Activated CD8-positive, alpha-beta T cell treated with anti-CD3 and anti-CD28 coated beads for 36 hours (primary cell): ENCODE measurements at regions not wholly inside any gene's neighbourhood (a gene's known extent, or its start where the extent isn't known, plus 50 kb on each side); places are given as distances from the start of the nearest gene placed in this dataset.

ENCODE experiments used
- ATAC-seq: fragments of 200-7000 bp; cut with Tn5 transposase; one replicate; pipeline ENCODE4 v1.10.0; 2021; ENCODE audit warnings: mild to moderate bottlenecking, moderate library complexity
- CTCF ChIA-PET: fragments of 350-600 bp; sonication (Branson Sonifier 250); formaldehyde crosslinking; loops from one replicate; lab custom pipeline; 2021; ENCODE audit warnings: antibody characterized with exemption; lab: Charles Lee
- POLR2A ChIA-PET: fragments of 350-600 bp; sonication (Branson Sonifier 250); formaldehyde crosslinking; loops from one replicate; lab custom pipeline; 2021; ENCODE audit warnings: antibody characterized with exemption; lab: Charles Lee
- DNase-seq: peaks from one replicate; pipeline ENCODE4 v3.0.0-alpha.2; 2020
- H3K27ac Mint-ChIP-seq: one replicate; pipeline ENCODE4 v1.8.0; 2021; ENCODE audit warnings: mild to moderate bottlenecking, mixed read lengths
- H3K27me3 Mint-ChIP-seq: one replicate; pipeline ENCODE4 v1.8.0; 2021; ENCODE audit warnings: mixed read lengths
- H3K36me3 Mint-ChIP-seq: one replicate; pipeline ENCODE4 v1.8.0; 2021; ENCODE audit warnings: low read depth, mixed read lengths
- H3K4me1 Mint-ChIP-seq: one replicate; pipeline ENCODE4 v1.8.0; 2021; ENCODE audit warnings: low read depth, mixed read lengths
- H3K4me3 Mint-ChIP-seq: one replicate; pipeline ENCODE4 v1.8.0; 2021; ENCODE audit warnings: mild to moderate bottlenecking, moderate library complexity, mixed read lengths
- H3K9me3 Mint-ChIP-seq: one replicate; pipeline ENCODE4 v1.8.0; 2021; ENCODE audit warnings: mixed read lengths
- intact Hi-C: fragments of 100-400 bp; cut with micrococcal nuclease; formaldehyde crosslinking; loops from one replicate; pipeline ENCODE4 v1.10.0; 2022
- TF ChIP-seq, protein P1 (sequence below): fragments of 200-600 bp; IDR thresholded peaks from one replicate; pipeline ENCODE4 v1.8.0; 2022; ENCODE audit warnings: antibody characterized with exemption, mild to moderate bottlenecking

DNA sequence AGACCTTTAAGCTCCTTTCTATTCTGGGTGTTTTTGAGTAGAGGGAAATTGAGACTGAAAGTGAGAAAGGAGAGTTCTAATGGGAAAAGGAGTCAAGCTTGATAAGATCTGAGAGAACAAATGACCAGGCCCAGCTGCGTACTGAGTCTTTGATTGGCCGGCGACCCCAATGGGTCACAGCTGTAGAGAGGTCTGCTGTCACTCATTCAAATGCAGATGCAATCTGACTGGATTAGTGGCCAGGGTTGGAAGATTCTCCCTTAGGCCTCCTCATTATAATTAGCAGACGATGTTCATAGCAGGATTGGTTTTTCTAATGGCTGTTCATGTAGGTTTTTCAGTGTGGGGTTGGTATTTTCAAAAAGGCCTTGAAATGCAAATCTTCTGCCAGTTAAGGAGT is 127.2 kb upstream of the SLC25A13 start:
- CTCF ChIA-PET: interaction anchor here (1.2 kb wide), 1 partner anchor 578 kb away, joined by 3 read pairs; no protein-coding TSS in a partner anchor
- POLR2A ChIA-PET: no interaction called here
- H3K4me3 Mint-ChIP-seq: no peak overlapping the region
- no peak overlapping the region for H3K27ac Mint-ChIP-seq
- no peaks in the 10 kb centered on the region for H3K4me1 Mint-ChIP-seq
- H3K9me3 Mint-ChIP-seq: no peaks in the 10 kb centered on the region
- ATAC-seq (no peak), DNase-seq (no peak)
- no peaks in the 10 kb centered on the region for H3K36me3 Mint-ChIP-seq
- TF ChIP-seq, protein P1, sequence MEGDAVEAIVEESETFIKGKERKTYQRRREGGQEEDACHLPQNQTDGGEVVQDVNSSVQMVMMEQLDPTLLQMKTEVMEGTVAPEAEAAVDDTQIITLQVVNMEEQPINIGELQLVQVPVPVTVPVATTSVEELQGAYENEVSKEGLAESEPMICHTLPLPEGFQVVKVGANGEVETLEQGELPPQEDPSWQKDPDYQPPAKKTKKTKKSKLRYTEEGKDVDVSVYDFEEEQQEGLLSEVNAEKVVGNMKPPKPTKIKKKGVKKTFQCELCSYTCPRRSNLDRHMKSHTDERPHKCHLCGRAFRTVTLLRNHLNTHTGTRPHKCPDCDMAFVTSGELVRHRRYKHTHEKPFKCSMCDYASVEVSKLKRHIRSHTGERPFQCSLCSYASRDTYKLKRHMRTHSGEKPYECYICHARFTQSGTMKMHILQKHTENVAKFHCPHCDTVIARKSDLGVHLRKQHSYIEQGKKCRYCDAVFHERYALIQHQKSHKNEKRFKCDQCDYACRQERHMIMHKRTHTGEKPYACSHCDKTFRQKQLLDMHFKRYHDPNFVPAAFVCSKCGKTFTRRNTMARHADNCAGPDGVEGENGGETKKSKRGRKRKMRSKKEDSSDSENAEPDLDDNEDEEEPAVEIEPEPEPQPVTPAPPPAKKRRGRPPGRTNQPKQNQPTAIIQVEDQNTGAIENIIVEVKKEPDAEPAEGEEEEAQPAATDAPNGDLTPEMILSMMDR: no peak
- intact Hi-C loops: no loop called here
- no peaks in the 10 kb centered on the region for H3K27me3 Mint-ChIP-seq

GRCh38 chr7:96447109-96447645 is 125.3 kb upstream of the SLC25A13 start:
- Mint-ChIP-seq H3K36me3 (no peaks in the 10 kb centered on the region), H3K27ac (no peak overlapping the region), H3K4me3 (no peak overlapping the region), H3K4me1 (no peaks in the 10 kb centered on the region), H3K9me3 (no peaks in the 10 kb centered on the region), H3K27me3 (no peaks in the 10 kb centered on the region)
- no peak for ATAC-seq
- TF ChIP-seq, protein P1: no peak
- intact Hi-C loops: no loop called here
- ChIA-PET POLR2A (interaction anchor here (0.6 kb wide), 1 partner anchor 32 kb away, joined by 3 read pairs; no protein-coding TSS in a partner anchor), CTCF (no interaction called here)
- DNase-seq: no peak

GRCh38 chr7:96441436-96442084 is 119.7 kb upstream of the SLC25A13 start:
- ATAC-seq (no peak), DNase-seq (no peak)
- Mint-ChIP-seq H3K9me3 (peaks cover 7% of the 10 kb centered on the region), H3K27me3 (peaks cover 9% of the 10 kb centered on the region), H3K27ac (no peak overlapping the region), H3K36me3 (no peaks in the 10 kb centered on the region), H3K4me3 (no peak overlapping the region), H3K4me1 (no peaks in the 10 kb centered on the region)
- intact Hi-C loops: no loop called here
- ChIA-PET CTCF (no interaction called here), POLR2A (no interaction called here)
- TF ChIP-seq, protein P1: no peak

GRCh38 chr7:96440328-96440727 is 118.4 kb upstream of the SLC25A13 start:
- Mint-ChIP-seq H3K27ac (no peak overlapping the region), H3K9me3 (peaks cover 7% of the 10 kb centered on the region)
- CTCF ChIA-PET: no interaction called here

GRCh38 chr7:96436880-96437279 is 115.0 kb upstream of the SLC25A13 start:
- DNase-seq: no peak

More at GRCh38 chr7:96440328-96440727, 118.4 kb upstream of the SLC25A13 start:
- intact Hi-C loops: no loop called here
- POLR2A ChIA-PET: no interaction called here
- Mint-ChIP-seq H3K4me1 (no peaks in the 10 kb centered on the region), H3K4me3 (no peak overlapping the region), H3K36me3 (no peaks in the 10 kb centered on the region), H3K27me3 (peaks cover 14% of the 10 kb centered on the region)
- ATAC-seq (no peak), DNase-seq (no peak)
- TF ChIP-seq, protein P1: no peak

More at GRCh38 chr7:96436880-96437279, 115.0 kb upstream of the SLC25A13 start:
- Mint-ChIP-seq H3K9me3 (peaks cover 7% of the 10 kb centered on the region), H3K4me3 (no peak overlapping the region), H3K27ac (no peak overlapping the region), H3K4me1 (no peaks in the 10 kb centered on the region), H3K36me3 (no peaks in the 10 kb centered on the region), H3K27me3 (peaks cover 17% of the 10 kb centered on the region)
- no peak for ATAC-seq
- ChIA-PET CTCF (no interaction called here), POLR2A (no interaction called here)
- intact Hi-C loops: no loop called here
- TF ChIP-seq, protein P1: no peak
